HepG2 (cell line): ENCODE measurements at regions not wholly inside any gene's neighbourhood (a gene's known extent, or its start where the extent isn't known, plus 50 kb on each side); places are given as distances from the start of the nearest gene placed in this dataset.

Experiments used
- CBX2 ChIP-seq, 2 experiments: fragments of 200-600 bp in 1 of 2; sonication (generic); formaldehyde crosslinking in 1 of 2; IDR thresholded peaks; 2 replicates each; pipeline versions ENCODE4 v1.7.0 to v1.8.1; 2018 to 2022; ENCODE audit warnings: low read depth in 2 of 2, low read length in 1 of 2, mild to moderate bottlenecking in 1 of 2, missing genetic modification reagents in 1 of 2
- NRL ChIP-seq: sonication (generic); formaldehyde crosslinking; IDR thresholded peaks from 2 replicates; pipeline ENCODE4 v1.5.0; 2020; ENCODE audit warnings: missing genetic modification reagents, mild to moderate bottlenecking, moderate library complexity, borderline replicate concordance
- SNAI1 ChIP-seq: sonication (generic); formaldehyde crosslinking; IDR thresholded peaks from 2 replicates; pipeline ENCODE4 v1.5.0; 2020; ENCODE audit warnings: mild to moderate bottlenecking, missing genetic modification reagents, borderline replicate concordance
- TEAD3 ChIP-seq: optimal IDR thresholded peaks from 2 replicates; pipeline ENCODE3; 2016; ENCODE audit warnings: borderline replicate concordance
- ZFP1 ChIP-seq: IDR thresholded peaks from 2 replicates; pipeline ENCODE4 v1.6.1; 2016

DNA sequence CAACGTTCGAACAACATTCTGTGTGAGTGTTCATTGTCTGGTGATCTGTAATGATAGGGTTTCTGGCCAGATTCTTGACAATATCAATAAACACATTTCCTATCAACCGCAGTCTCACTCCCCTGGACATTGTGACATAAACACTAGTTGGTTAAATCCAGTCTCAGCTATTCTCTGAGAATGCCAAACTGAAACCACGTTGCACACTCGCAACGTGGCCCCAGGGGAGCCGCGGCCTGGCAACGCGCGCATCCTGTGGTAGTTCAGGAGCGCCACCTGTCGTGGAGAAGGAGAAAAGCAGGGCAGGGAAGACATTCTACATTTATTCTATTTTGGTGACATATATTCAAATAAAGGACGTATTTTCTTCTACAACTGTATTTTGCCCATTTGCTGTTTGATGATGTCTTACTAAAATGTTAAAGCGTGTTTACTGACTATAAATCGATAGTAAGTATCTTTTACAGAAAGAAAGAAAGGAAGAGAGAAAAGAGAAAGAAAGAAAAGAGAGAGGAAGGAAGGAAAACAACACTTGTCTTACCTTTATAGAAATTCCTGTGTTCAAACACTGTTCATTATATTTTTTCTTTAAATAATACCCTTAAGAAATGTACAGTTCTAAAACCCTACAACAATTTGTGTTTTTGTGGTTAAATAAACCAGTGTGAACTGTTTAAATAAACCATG is 738.3 kb upstream of the FRG1 start:
- TF ChIP-seq ZFP1 (CRISPR knock-in tag): no peak
- no peak for TF ChIP-seq CBX2 (IDR thresholded peaks at IDR 0.05; ENCODE audit: low read depth, low read length)
- TF ChIP-seq CBX2 (CRISPR knock-in tag; IDR thresholded peaks at IDR 0.05; ENCODE audit: low read depth): no peak
- no peak for TF ChIP-seq SNAI1 (CRISPR knock-in tag)
- no peak for TF ChIP-seq NRL
- no peak for TF ChIP-seq TEAD3
